SK-N-SH (cell line): ENCODE measurements at regions not wholly inside any gene's neighbourhood (a gene's known extent, or its start where the extent isn't known, plus 50 kb on each side); places are given as distances from the start of the nearest gene placed in this dataset.

Experiments
- CTCF ChIA-PET: fragments of 300-600, 350-600 bp; formaldehyde crosslinking; extraction: SDS; loops from one replicate; lab custom pipeline; 2021; lab: Yijun Ruan, JAX
- POLR2A ChIA-PET: fragments of 350-600 bp; sonication (Branson Sonifier 250); formaldehyde crosslinking; extraction: SDS; loops from one replicate; lab custom pipeline; 2020; ENCODE audit warnings: antibody characterized with exemption, inconsistent platforms; lab: Yijun Ruan, JAX
- DNase-seq: peaks from one replicate; pipeline ENCODE4 v3.0.0; 2012
- H2AFZ ChIP-seq: fragments of 200-600 bp; sonication (generic); 2 replicates; pipeline ENCODE4 v1.8.1; 2016; ENCODE audit warnings: antibody characterized with exemption, mild to moderate bottlenecking, low read depth
- H3F3A ChIP-seq: fragments of 200-600 bp; sonication (generic); replicated peaks from 2 replicates; pipeline ENCODE3; 2016; ENCODE audit warnings: antibody characterized with exemption, mild to moderate bottlenecking; ENCODE audit not compliant: insufficient read depth
- H3K27ac ChIP-seq, 2 experiments: fragments of 200-500 bp in 1 of 2; fragments of 200-600 bp in 1 of 2; sonication (Bioruptor generic) in 1 of 2; sonication (generic), shearing (Covaris generic) in 1 of 2; 2 replicates each; pipeline versions ENCODE4 v1.5.1 to v1.6.1; 2014 to 2016; ENCODE audit warnings: low read depth in 2 of 2, inconsistent platforms in 1 of 2, low read length in 1 of 2, mild to moderate bottlenecking in 1 of 2, mixed read lengths in 1 of 2
- H3K27me3 ChIP-seq: fragments of 200-600 bp; sonication (generic), shearing (Covaris generic); 2 replicates; pipeline ENCODE4 v1.6.1; 2016; ENCODE audit warnings: mixed run types; ENCODE audit not compliant: insufficient read depth
- H3K36me3 ChIP-seq, 2 experiments: fragments of 200-500 bp in 1 of 2; fragments of 200-600 bp in 1 of 2; sonication (Bioruptor generic) in 1 of 2; sonication (generic) in 1 of 2; replicated peaks in 1 of 2; 2 replicates each; pipeline versions ENCODE3 to v1.5.1; 2014 to 2016; ENCODE audit warnings: low read length in 1 of 2, mild to moderate bottlenecking in 1 of 2; ENCODE audit not compliant: insufficient read depth in 2 of 2, control insufficient read depth in 1 of 2
- H3K4me1 ChIP-seq, 2 experiments: fragments of 200-500 bp in 1 of 2; fragments of 200-600 bp in 1 of 2; sonication (Bioruptor generic) in 1 of 2; sonication (generic), shearing (Covaris generic) in 1 of 2; 2 replicates each; pipeline versions ENCODE4 v1.5.1 to v1.6.1; 2014 to 2016; ENCODE audit warnings: low read depth in 1 of 2, low read length in 1 of 2, mixed run types in 1 of 2; ENCODE audit not compliant: insufficient read depth in 2 of 2, control insufficient read depth in 1 of 2
- H3K4me2 ChIP-seq: fragments of 200-600 bp; sonication (generic), shearing (Covaris generic); 2 replicates; pipeline ENCODE4 v1.6.1; 2017; ENCODE audit warnings: mixed run types
- H3K4me3 ChIP-seq, 2 experiments: fragments of 200-500 bp in 1 of 2; fragments of 200-600 bp in 1 of 2; sonication (Bioruptor generic) in 1 of 2; sonication (generic), shearing (Covaris generic) in 1 of 2; 2 replicates each; pipeline versions ENCODE4 v1.5.1 to v1.8.1; 2014 to 2016; ENCODE audit warnings: low read depth in 2 of 2, inconsistent platforms in 1 of 2, low read length in 1 of 2, mild to moderate bottlenecking in 1 of 2, mixed read lengths in 1 of 2, moderate library complexity in 1 of 2
- H3K79me2 ChIP-seq: fragments of 200-600 bp; sonication (generic); 2 replicates; pipeline ENCODE4 v1.8.1; 2017; ENCODE audit warnings: mild to moderate bottlenecking; ENCODE audit not compliant: insufficient read depth
- H3K9ac ChIP-seq: fragments of 200-600 bp; sonication (generic); 2 replicates; pipeline ENCODE4 v1.6.1; 2017; ENCODE audit warnings: mixed run types
- H3K9me2 ChIP-seq: fragments of 200-600 bp; sonication (generic); 2 replicates; pipeline ENCODE4 v1.6.1; 2017; ENCODE audit warnings: mixed run types
- H3K9me3 ChIP-seq: fragments of 200-600 bp; sonication (generic); 2 replicates; pipeline ENCODE4 v1.6.1; 2017; ENCODE audit warnings: mixed run types, mild to moderate bottlenecking, moderate library complexity
- H4K20me1 ChIP-seq: fragments of 200-600 bp; sonication (generic); 2 replicates; pipeline ENCODE4 v1.6.1; 2017; ENCODE audit warnings: mild to moderate bottlenecking, mixed run types; ENCODE audit not compliant: insufficient read depth
- CHD2 ChIP-seq: fragments of 150-350 bp; IDR thresholded peaks from 2 replicates; pipeline ENCODE4 v1.6.1; 2018; ENCODE audit warnings: low read length; ENCODE audit not compliant: partially characterized antibody
- CTCF ChIP-seq: fragments of 200-600 bp; sonication (generic); IDR thresholded peaks from 2 replicates; pipeline ENCODE4 v1.6.1; 2017; ENCODE audit warnings: antibody characterized with exemption, mild to moderate bottlenecking, moderate library complexity
- ELF1 ChIP-seq: IDR thresholded peaks from 2 replicates; pipeline ENCODE4 v1.4.0; 2012
- EP300 ChIP-seq, 2 experiments: IDR thresholded peaks; 2 replicates each; pipeline versions ENCODE4 v1.4.0 to v1.6.1; 2012; ENCODE audit warnings: borderline replicate concordance in 1 of 2, low read depth in 1 of 2, low read length in 1 of 2
- EZH2phosphoT487 ChIP-seq: fragments of 200-600 bp; sonication (generic); IDR thresholded peaks from 2 replicates; pipeline ENCODE4 v1.6.1; 2017; ENCODE audit warnings: low read depth, mixed run types, mild to moderate bottlenecking, antibody characterized with exemption, moderate library complexity, borderline replicate concordance
- FOSL2 ChIP-seq: IDR thresholded peaks from 2 replicates; pipeline ENCODE4 v1.4.0; 2012; ENCODE audit warnings: low read depth, mild to moderate bottlenecking, moderate library complexity, borderline replicate concordance
- GATA2 ChIP-seq: sonication (generic); formaldehyde crosslinking; IDR thresholded peaks from 2 replicates; pipeline ENCODE4 v1.5.0; 2020; ENCODE audit warnings: mild to moderate bottlenecking, missing genetic modification reagents
- JUND ChIP-seq: IDR thresholded peaks from 2 replicates; pipeline ENCODE4 v1.4.0; 2012
- MAX ChIP-seq: IDR thresholded peaks from 2 replicates; pipeline ENCODE4 v1.4.0; 2012; ENCODE audit warnings: low read depth
- NFIC ChIP-seq: IDR thresholded peaks from 2 replicates; pipeline ENCODE4 v1.4.0; 2012; ENCODE audit warnings: borderline replicate concordance
- NRF1 ChIP-seq: IDR thresholded peaks from 2 replicates; pipeline ENCODE4 v1.6.1; 2012; ENCODE audit warnings: low read depth, mild to moderate bottlenecking, low read length
- POLR2AphosphoS5 ChIP-seq: IDR thresholded peaks from 2 replicates; pipeline ENCODE4 v1.6.1; 2012; ENCODE audit warnings: low read depth, low read length
- REST ChIP-seq: IDR thresholded peaks from 2 replicates; pipeline ENCODE4 v1.6.1; 2012; ENCODE audit warnings: mild to moderate bottlenecking, low read depth, low read length, moderate library complexity
- RFX5 ChIP-seq: IDR thresholded peaks from 2 replicates; pipeline ENCODE4 v1.6.1; 2012; ENCODE audit warnings: mild to moderate bottlenecking, improper control_type of control experiment, low read length
- SMC3 ChIP-seq: IDR thresholded peaks from 2 replicates; pipeline ENCODE4 v1.6.1; 2012; ENCODE audit warnings: low read depth, low read length, improper control_type of control experiment
- TAF1 ChIP-seq: IDR thresholded peaks from 2 replicates; pipeline ENCODE4 v1.6.1; 2012; ENCODE audit warnings: low read depth, mild to moderate bottlenecking, low read length, moderate library complexity, borderline replicate concordance
- TEAD4 ChIP-seq: IDR thresholded peaks from 2 replicates; pipeline ENCODE4 v1.4.0; 2012; ENCODE audit warnings: mild to moderate bottlenecking, borderline replicate concordance; ENCODE audit not compliant: insufficient read depth
- USF1 ChIP-seq: IDR thresholded peaks from 2 replicates; pipeline ENCODE4 v1.4.0; 2012; ENCODE audit warnings: low read depth, borderline replicate concordance
- USF2 ChIP-seq: fragments of 150-350 bp; IDR thresholded peaks from 2 replicates; pipeline ENCODE4 v1.6.1; 2017; ENCODE audit warnings: antibody characterized with exemption, low read length, low read depth, borderline replicate concordance
- YY1 ChIP-seq: IDR thresholded peaks from 2 replicates; pipeline ENCODE4 v1.4.0; 2012; ENCODE audit warnings: low read depth, mild to moderate bottlenecking
- WGBS: methylation state at CpG from one replicate; pipeline ENCODE4 v1.1.6; 2017; ENCODE audit warnings: low lambda C conversion rate; 5-methylcytosine and 5-hydroxymethylcytosine counted together

- TF ChIP-seq TAF1: no peak
- no peak for TF ChIP-seq MAX
These were observed 535.4 kb upstream of the NRSN1 start (continued) for GRCh38 chr6:23590498-23591126.

GRCh38 chr6:23591761-23592160 lies 534.3 kb upstream of the NRSN1 start:
- Histone ChIP-seq H3K9me2 (no peaks in the 10 kb centered on the region), H3K4me2 (no peak overlapping the region), H3K9ac (no peak overlapping the region), H3K36me3 (no peaks in the 10 kb centered on the region), H3K27me3 (no peaks in the 10 kb centered on the region), H3F3A (no peaks in the 10 kb centered on the region), H3K9me3 (no peaks in the 10 kb centered on the region), H4K20me1 (no peaks in the 10 kb centered on the region), H3K4me1 (no peaks in the 10 kb centered on the region), H2AFZ (no peak overlapping the region), H3K27ac (no peak overlapping the region), H3K4me3 (no peak overlapping the region), H3K79me2 (no peaks in the 10 kb centered on the region)
- DNase-seq: no peak
- TF ChIP-seq RFX5 (no peak), JUND (no peak), GATA2 (CRISPR knock-in tag) (no peak), CTCF (no peak), TEAD4 (no peak), USF1 (no peak), CHD2 (no peak), FOSL2 (no peak), REST (no peak), USF2 (no peak), NRF1 (no peak), SMC3 (no peak), ELF1 (no peak), YY1 (no peak), POLR2AphosphoS5 (no peak), MAX (no peak), EZH2phosphoT487 (no peak), EP300 (IDR thresholded peaks at IDR 0.05; ENCODE audit: borderline replicate concordance in 1 of 2, low read depth in 1 of 2, low read length in 1 of 2) (no peak), NFIC (no peak)
- no CpG with 5 or more reads among the region's 4 CpGs for WGBS
- CTCF ChIA-PET: no interaction called here
- POLR2A ChIA-PET: no interaction called here
